ENCODE measurements at regions not wholly inside any gene's neighbourhood (a gene's known extent, or its start where the extent isn't known, plus 50 kb on each side); places are given as distances from the start of the nearest gene placed in this dataset.

- TF ChIP-seq CTCF (IDR thresholded peaks at IDR 0.05; ENCODE audit: low read depth, low read length, poor library complexity, severe bottlenecking) (no peak), EZH2phosphoT487 (IDR thresholded peaks at IDR 0.05; ENCODE audit: borderline replicate concordance, low read length) (no peak)
These were observed 460.8 kb upstream of the SALL3 start for GRCh38 chr18:78518805-78519204.
